HG02852 (cell line): ENCODE measurements at regions not wholly inside any gene's neighbourhood (a gene's known extent, or its start where the extent isn't known, plus 50 kb on each side); places are given as distances from the start of the nearest gene placed in this dataset.
"Not testable (repeated sequence)": the region's sequence is repeated elsewhere in the genome, so short reads cannot be mapped to it uniquely, and the experiment has no call there.

Experiments
- ATAC-seq: cut with Tn5 transposase; IDR thresholded peaks from one replicate; pipeline ENCODE4 v1.9.1; 2021; ENCODE audit warnings: mild to moderate bottlenecking, moderate library complexity; ENCODE audit not compliant: unreplicated experiment

- no peak for ATAC-seq
Measured at GRCh38 chr21:15644489-15644888, 85.3 kb upstream of the USP25 start.

- ATAC-seq = no peak
Measured at GRCh38 chr21:15645830-15646229, 84.0 kb upstream of the USP25 start.

- ATAC-seq = no peak
Measured at GRCh38 chr21:15650735-15651134, 79.0 kb upstream of the USP25 start.

- ATAC-seq = no peak
Measured at GRCh38 chr21:15651172-15651571, 78.6 kb upstream of the USP25 start.

GRCh38 chr21:15653710-15654109, 76.1 kb upstream of the USP25 start:
- no peak for ATAC-seq

GRCh38 chr21:15654171-15654570, 75.6 kb upstream of the USP25 start:
- no peak for ATAC-seq

GRCh38 chr21:15659753-15660422, 69.9 kb upstream of the USP25 start:
- ATAC-seq = no peak

GRCh38 chr21:15660423-15660804, 69.4 kb upstream of the USP25 start:
- ATAC-seq = no peak

GRCh38 chr21:15667010-15667409, 62.8 kb upstream of the USP25 start:
- ATAC-seq = no peak

- no peak for ATAC-seq
Measured at GRCh38 chr21:15667819-15668218, 62.0 kb upstream of the USP25 start.

GRCh38 chr21:15669247-15669646, 60.5 kb upstream of the USP25 start:
- ATAC-seq = no peak

- ATAC-seq = peak; percentile 90
Measured at GRCh38 chr21:15671188-15671587, 58.6 kb upstream of the USP25 start.

- ATAC-seq = not testable (repeated sequence)
Measured at GRCh38 chr21:15672578-15672977, 57.2 kb upstream of the USP25 start.

GRCh38 chr21:15676935-15677334, 52.8 kb upstream of the USP25 start:
- no peak for ATAC-seq

- ATAC-seq = no peak
Measured at GRCh38 chr21:15679630-15680029, 50.2 kb upstream of the USP25 start.
